NCI-H2029 (cell line): ENCODE measurements at regions not wholly inside any gene's neighbourhood (a gene's known extent, or its start where the extent isn't known, plus 50 kb on each side); places are given as distances from the start of the nearest gene placed in this dataset.

Experiments used
- DNase-seq: peaks from one replicate; lab custom pipeline; 2025; lab: John Stamatoyannopoulos, UW

DNA sequence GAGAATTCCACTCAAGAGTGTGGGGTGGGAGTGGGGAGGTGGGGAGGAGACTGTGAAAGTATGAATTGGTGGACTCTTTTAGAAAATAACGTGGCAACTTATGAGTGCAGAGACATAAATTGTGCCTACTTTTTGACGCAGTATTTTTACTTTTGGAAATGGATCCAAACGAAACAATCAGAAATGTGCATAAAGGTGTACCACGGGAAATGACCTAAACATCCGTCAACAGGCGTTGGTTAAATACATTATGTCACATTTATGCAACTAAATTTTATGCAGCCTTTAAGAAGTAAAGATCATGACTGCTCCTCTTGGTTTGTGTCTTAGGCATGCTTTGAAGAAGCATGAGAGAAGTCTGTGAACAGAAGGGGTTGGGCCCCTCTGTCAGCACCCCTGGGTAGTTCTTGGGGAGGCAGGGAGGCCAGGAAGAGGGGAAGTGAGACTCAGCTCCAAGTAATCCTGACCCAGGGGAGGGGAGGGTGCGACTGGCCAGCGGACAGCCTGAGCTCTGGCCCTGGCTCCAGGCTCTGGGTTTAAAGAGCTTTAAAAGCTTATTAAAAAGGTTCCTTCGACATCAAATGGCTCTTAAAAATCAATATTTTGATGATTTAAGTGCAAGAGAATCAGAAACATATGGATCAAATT lies 126.4 kb upstream of the HAAO start:
- no peak for DNase-seq

DNA sequence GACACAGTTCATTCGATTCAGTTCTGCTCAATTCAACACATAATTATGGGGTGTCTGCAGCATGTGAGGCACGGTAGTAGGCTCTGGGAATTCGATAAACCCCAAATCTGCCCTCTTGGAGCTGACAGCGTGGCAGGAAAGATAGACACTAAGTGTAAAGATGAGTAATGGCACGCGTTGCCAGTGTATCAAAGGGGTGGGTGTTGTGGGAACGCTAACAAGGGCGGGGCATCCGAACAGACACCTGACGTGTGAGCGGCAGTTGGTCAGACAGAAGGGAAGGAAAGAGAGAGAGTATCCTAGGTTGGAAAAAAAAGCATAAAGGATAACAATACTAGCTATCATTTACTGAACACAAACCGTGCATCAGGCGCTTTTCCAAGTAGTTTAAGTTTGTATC lies 125.7 kb upstream of the HAAO start:
- no peak for DNase-seq

DNA sequence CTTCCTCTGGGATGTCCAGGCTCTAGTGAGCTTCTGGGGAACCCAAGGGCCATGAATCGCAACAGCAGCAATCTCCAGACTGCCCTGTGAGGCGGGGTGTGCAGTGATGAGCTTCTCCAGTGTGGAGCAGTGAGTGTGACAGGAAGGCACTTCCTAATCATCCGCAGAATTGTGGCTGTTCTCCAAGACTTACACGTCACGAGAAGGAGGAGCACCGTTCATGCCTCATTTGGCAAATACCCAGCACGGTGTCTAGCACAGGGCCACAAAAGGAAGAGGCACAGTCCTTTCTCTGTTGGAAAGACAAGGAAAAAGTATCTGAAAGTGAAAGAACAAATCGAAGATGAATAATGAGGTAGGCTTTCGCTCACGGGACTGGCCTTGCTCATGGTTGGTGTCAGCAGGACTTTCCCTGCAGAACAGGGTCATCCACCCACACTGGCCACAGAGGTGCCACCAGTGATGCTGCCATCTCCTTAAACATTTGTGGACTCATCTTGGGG lies 125.1 kb upstream of the HAAO start:
- peak; percentile 68 for DNase-seq

DNA sequence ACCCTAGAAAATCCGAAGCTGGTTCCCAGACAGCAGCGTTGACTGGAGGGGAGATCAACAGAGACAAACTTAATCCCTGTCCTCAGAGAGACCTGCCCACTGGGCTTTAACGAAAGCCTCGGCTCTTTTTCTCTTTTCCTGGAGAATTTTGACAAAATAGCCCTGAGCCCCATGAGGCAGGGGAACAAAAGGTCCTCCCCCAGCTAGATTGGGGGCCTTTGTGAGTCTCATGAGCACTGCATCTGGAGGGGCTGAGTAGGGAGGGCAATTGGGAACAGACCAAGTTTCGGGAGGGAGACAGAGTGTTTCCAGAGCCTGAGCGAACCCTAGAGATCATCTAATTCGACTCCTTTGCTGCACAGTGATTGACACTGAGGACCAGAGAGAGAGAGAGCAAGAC lies 123.9 kb upstream of the HAAO start:
- no peak for DNase-seq

DNA sequence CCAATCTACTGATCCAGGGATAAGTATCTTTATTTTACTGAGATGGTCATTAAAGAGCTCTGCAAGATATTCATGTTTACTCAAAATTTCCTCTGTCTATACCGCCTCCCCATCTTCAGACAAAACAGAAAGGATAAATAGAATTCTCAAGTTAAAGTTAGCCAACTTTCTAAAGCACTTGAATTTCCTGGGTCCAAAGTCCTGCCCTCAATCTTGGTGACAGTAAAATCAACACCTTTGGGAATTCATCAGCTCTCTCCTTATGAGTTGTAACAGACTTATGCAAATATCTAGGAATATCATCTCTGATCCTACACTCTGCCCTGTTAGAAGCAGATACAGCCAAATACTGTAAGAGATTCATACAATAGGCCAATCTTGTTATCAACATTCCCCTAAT lies 122.5 kb upstream of the HAAO start:
- DNase-seq: no peak

DNA sequence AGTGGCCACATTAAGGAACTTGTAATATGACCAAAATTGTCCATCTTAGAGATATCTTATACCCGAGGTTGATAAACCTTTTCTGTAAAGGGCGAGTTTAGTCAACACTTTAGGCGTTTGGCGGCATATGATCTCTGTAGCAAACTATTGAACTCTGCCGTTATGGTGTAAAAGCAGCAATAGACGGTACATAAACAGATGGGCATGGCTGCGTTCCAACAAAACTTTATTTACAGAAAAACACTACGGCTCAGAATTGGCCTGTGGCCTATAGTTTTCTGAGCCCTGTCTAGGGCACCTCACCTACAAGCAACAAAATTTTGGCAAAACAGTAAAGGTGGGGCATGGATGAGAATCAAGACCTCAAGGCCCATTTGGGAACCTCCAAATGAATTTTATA lies 121.9 kb upstream of the HAAO start:
- no peak for DNase-seq

DNA sequence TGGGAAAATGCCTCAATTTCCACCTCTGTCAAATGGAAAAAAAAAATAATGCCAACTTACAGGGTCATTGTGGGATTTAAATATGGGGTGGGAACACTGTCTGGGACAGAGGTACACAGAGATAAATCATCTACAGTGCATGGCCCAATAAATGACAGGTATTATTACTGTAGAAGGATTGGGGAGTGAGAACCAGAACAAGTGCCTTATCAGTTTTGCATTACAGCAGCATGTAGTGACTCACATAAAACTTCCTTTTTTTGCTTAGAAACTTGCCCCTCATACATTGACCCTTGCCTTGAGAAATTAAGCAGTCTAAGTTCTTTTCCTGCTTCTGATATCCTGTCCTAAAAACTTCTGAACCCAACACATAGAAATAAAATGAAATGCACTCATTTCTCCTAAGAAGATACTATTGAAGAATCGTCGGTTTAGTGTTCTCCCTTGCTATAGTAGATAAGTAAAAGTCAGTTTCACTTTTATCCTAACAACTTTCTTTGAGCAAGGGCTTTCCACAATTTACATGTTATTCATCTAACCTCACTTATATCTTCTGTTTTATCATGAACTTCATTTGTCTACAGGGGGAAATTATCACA lies 121.0 kb upstream of the HAAO start:
- DNase-seq: no peak

DNA sequence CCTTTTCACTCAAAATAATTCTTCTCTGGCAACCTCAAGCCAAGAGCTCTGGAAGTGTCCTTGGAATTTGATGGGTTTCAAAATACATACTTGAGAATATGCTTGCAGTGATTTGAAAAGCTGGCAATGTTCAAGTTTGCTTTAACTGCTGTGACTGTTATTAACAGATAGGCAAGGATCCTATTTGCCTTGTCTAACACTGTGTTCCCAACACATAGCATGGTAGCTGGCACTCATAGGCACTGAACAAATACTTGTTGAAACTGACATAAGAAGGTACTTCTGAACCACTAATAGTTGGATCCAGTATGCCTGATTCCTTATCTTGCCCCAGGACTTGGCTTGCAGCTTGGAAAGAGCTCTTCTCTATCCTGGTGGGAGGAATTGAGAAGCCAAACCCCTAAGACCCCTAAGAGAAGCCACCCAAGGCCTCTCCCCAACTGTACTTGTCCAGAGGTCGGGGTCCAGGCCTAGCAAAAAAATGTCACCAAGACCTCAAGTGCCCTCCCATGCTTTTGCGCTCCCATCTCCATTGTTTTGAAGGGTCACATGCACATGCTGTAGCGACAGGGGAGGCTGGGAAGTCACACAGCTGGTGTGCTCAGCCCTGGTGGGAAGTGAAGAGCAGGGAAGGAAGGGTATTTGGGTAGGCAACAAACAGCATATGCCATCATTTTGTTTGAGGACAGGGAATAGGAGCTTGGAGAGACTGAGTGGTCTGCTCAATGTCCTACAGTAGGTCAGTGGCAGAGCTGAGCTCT lies 118.4 kb upstream of the HAAO start:
- peak; percentile 56 for DNase-seq

DNA sequence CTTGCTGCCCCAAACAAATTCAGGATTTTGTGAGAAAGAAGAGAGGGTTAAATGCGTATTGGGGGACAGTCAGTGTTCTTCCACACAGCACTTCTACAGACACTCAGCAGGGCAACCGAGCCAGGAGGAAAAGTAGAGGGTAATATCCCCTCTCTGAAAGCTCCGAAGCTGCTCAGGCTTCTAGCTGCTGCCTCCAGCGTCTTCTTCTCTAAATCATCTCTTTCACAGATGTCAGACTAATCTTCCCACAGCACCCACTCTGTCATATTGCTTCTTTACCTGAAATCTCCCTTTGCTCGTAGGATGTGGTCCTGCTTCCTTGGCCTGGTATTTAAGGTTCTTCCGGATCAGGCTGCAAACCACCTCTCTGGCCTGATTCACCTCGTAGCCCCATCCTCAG lies 117.6 kb upstream of the HAAO start:
- no peak for DNase-seq

DNA sequence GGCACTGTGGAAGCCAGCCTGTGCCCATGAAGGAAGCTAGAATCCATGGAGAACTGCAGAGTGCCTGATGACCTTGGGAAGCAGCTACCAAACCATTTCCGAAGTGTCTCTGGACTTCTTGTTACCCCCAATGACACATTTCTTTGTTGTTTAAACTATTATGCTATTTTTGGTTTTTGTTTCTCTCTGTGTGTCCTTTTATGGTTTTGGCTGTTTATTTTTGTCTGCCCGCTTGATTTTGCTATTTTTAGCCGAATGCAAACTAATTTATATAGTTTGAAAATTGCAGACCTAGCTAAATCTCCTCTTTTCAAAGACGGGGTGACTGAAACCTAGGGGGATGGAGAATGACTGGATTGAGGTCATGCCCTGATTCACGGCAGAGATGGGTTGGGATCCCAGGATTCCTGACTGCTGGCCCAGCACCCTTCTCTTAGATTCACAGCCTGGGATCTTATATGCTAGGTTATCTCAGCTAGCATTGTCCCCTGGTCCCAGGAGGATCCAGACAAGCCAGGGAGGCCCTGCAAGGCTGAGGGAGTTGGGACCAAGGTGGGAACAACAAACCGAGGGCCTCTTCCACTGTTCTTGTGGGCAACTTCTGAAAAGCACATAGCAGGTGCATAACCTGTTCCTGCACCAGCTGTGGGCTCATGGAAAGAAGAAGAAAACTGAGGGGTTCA lies 116.3 kb upstream of the HAAO start:
- DNase-seq: no peak

DNA sequence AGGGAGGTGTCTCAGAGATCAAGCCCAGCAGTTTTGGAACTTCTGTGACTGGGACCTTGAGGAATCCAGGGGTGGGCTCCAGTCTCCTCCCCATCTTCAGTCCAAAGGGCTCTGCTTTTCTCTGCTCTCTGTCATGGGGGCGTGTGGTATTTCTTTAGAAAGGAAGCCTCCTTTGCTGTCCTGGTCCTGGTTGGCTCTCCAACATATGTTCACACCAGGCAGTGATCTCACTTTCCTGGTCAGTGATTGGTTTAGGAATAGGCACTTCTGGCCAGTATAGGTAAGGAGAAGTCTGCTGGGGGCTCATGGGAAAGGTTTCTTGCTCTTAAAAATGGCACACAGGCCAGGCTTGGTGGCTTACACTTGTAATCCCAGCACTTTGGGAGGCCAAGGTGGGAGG lies 115.5 kb upstream of the HAAO start:
- no peak for DNase-seq

DNA sequence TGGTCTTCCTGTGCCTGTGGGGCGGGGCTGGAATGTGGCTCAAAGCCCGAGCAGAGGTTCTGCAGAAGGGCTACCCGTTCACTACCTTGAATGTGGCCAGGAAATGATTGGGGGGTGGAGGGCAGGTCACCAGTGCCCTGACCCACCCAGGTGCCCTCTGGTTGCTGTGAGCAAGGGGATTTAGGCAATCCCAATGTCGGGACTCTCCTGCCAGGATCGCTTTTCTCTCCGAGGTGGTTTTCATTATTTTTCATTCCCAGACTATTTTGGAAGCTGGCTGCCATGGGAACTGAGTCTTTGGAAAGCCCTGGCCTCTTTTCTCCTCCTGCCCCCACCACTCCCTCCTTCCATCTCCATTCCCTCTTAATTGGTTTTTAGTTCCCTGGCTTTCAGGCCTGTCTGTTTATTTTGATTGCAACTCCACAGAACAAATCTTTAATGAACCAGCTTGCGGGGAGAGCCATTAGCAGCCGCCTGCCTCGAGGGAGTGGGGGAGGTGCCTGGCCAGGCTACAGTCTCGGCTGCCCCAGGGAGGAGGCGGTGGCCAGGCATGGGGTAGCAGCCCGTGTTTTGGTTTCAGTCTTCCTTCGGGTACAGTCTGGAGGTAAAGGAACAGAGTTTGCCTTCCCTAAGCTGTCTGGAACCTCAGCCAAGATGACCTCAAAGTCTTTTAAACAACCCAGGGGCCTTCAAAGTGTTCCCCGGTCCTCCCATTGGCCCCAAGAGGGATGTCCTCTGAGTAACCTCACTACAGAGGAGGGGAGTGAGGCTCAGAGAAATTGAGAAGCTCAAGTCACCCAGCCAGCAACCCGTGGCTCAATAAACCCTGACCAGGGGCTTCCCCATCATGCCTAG lies 114.4 kb upstream of the HAAO start:
- no peak for DNase-seq

DNA sequence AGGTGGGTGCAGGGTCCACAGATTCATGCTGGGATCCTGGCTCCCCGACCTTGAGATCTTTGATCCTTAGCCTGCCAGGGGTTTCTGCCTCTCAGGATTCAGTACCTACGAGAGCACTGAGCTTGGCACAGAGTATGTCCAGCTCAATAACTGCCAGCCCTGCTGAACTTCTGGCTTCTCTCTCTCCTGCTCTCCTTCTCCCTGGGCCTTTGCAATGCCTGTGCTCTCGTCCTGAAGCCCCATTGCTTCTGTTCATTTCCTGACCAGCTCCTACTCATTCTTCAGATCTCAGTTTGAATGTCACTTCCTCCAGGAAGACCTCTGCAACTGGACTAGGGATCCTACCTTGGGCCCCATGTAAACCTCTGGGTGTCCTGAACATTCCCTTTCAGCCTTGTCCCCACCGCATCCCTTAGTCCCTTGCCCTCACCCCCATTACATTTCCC lies 113.8 kb upstream of the HAAO start:
- no peak for DNase-seq

DNA sequence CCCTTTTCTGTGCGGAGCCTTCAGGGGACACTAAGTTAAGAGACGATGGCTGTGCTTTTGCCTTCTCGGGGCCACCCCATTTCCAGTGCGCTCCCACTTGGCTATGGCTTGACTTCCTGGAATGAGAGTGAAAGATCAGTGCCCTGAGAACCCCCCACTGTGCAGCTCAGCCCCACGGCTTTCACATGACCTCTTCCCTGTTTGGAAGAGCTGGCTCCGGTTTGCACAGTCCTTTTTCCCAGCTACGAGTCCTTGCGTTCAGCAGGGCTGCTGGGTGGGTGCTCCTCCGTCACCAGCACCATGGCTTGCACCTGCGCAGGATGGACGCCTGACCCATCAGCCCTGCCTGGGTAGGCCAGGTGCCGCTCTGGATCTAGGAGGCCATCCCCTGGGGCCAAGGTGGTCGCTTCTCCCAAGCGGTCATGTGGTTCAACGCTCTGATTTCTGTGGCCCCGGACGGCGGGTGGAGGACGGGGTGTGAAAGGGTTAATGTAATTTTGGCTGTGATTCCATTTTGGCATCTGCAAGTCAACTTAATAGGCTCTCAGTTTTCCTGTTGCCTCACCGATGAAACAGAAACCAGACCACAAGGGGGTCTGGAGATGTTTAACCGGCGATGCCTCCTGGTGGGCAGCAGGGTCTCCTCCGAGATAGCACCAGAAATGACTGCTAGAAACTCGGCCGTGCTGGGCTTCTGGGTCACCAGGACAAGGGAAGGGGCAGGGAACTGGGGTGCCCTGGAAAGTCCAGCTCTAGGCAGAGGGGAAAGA lies 113.1 kb upstream of the HAAO start:
- no peak for DNase-seq

DNA sequence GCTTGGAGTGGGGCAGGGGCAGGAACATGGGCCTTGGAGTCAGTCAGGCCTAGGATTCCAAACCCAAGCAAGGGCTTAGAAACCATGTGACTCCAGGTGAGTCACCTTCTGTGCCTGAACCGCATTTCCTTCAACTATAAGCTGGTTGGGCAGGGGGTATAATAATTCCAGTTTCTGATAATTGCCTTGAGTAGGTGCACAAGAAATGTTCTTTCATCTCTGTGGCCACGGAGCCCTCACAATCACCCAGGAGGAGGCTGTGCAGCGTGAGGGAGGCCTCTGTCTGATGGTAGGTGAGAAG lies 112.1 kb upstream of the HAAO start:
- no peak for DNase-seq

DNA sequence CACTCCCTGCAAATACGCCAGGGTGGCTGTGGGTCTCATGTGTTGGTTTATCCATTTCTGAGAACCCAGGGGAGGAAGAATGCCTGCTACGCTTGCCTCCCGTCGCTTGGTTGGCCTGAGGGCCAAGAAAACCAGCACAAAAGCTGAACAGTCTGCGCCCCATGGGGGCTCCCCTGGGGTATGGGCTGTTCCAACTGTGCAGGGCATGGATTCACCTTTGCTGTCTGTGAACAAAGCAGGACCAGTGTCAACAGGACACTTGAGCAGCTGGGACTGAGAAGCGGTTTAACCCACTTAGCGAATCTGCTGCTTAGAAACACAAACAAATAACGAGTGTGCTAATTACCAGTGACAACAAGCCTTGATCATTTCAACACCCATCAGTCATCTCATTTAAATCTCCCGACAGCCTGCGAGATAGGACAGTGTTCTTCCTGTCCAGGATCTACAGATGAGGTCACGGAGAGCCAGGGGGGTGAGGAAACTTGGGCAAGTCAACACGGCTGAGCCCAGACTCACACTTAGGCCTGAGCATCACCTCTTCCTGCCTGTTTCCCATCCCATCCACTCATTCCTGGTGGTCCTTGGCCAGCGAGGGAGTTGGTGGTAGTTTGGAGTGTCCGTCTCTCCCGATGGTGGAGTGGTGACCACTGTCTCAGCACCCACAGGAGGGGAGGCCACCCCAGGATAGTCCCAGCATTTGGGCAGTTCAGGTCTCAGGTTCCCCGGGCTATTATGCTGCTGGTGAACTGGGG lies 111.6 kb upstream of the HAAO start:
- DNase-seq: peak; percentile 70

DNA sequence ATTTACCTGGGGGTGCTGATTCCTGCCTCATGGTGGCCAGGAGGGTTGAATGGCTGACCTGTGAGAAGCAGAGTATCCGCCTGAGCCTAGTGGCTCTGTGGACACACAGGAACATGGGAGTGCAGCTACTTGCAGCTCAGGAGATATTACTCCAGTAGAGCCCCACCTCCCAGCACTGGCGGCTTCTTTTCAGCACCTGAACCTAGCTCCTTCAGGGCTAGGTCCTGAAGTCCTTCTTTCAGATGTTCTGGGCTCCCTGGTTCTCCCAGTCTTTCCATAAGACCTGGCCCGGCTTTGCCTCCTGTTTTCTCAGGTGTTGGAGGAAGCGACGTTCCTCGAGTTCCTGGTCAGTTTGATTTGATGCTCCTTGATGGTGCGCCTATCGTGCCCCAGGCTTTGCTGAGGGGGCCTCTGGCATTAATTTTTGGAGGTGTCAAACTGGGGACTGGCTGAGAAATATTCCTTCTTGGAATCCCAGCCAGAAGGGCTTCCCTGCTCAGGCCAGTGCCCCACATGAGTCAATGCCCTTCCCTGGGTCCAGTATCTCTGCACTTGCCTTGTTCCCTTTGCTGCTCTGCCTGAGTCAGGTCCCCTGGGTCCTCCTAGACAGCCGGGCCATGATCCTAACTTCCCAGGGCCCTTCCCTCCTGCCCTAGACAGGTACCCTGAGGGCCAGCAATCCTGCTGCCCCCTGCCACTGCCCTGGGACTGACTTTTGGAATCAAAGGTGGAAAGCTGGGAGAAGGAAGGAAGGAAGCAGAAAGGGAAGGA lies 110.7 kb upstream of the HAAO start:
- DNase-seq: no peak

DNA sequence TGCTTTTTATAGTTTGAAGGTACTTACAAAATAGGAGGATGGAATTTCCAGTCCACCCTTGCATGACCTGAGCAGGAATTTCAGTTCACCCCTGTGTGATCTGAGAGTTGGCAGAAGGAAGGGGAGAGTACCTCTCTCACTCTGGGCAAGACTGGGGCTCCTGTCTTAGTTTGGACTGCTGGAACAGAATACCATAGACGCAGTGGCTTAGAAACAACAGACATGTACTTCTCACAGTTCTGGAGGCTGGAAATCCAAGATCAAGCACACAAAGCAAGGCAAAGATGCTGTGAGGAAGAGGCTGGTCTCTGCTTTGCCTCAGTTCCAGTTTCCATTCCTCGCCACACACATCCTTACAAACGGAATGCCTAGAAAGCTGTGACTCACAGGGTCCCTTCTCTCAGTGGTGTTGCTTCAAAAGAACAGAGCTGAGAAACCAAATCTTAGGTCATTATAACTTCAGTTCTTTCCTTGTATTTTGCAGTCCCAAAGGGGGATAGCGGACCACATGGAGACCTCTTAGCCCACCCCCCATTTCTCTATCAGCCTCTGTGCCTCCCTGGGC lies 108.8 kb upstream of the HAAO start:
- no peak for DNase-seq

DNA sequence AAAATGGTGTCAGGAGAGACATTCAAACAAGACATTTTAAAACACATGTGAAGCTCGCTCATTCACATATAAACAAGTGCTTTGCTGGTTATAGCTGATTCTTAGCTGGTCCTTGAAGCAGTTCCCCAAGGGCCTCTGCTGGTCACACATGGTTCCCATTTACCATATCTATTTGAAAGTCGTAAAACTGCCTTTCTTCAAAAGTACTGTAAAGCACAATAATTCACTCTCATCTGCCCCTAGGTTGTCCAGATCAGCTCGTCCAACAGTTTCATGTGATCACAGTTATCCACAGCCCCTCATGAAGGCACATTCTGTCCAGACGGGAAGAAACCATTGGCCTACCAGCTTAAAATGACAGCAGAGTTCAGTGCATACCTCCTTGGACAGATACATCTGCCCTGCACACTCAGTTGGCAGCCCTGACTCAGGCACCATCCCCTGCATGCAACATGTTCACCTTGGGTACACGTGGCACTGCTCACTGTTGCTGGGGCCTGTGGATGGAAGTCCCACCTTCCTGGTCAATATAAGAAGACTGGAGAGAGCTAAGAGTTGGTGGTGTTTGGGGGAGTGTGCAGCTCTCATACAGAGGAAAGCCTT lies 108.0 kb upstream of the HAAO start:
- no peak for DNase-seq
